ENCODE measurements at regions not wholly inside any gene's neighbourhood (a gene's known extent, or its start where the extent isn't known, plus 50 kb on each side); places are given as distances from the start of the nearest gene placed in this dataset.

DNA sequence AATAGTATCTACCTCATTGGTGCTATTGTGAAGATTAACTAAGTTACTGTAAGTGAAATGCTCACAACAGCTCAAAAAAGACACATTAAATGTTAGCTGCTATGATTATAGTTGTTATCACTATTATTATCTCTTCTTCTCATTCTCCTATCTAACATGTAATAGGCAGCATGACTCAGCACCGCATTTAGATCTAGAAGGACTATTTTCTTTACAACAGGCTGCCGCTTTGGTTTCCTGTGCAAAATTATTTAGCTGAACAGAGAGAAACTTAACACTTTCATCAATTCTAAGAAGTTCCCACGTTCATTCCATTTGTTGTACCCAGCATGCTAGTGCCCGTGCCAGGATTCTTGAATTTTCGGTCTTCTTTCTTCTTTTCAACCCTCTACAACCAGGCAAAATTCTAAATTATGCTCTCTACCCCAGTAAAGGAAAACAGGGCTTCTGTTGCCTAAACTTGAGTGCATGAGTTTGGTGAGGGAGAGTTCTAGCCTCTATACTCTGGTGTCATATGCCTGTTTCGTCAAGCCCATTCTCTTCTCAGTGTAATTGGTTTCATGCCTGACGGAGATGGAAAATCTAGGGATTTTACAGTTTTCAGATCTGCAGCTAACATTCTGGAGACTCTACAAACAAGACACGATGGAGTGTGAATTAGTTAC is 378.9 kb downstream of the PPP1R2C start:
- no peak overlapping the region for H3K4me3 ChIP-seq
- ATAC-seq (no peak), DNase-seq (no peak)
- intact Hi-C loops (cut with DNase I) = no loop called here
- H3K4me1 ChIP-seq = no peaks in the 10 kb centered on the region
- H3K27me3 ChIP-seq = peaks cover 0 to 13% (median 0%) of the 10 kb centered on the region in 7 donors
- H3K27ac ChIP-seq = no peak overlapping the region
- no peaks in the 10 kb centered on the region for H3K36me3 ChIP-seq
- TF ChIP-seq, protein P1, sequence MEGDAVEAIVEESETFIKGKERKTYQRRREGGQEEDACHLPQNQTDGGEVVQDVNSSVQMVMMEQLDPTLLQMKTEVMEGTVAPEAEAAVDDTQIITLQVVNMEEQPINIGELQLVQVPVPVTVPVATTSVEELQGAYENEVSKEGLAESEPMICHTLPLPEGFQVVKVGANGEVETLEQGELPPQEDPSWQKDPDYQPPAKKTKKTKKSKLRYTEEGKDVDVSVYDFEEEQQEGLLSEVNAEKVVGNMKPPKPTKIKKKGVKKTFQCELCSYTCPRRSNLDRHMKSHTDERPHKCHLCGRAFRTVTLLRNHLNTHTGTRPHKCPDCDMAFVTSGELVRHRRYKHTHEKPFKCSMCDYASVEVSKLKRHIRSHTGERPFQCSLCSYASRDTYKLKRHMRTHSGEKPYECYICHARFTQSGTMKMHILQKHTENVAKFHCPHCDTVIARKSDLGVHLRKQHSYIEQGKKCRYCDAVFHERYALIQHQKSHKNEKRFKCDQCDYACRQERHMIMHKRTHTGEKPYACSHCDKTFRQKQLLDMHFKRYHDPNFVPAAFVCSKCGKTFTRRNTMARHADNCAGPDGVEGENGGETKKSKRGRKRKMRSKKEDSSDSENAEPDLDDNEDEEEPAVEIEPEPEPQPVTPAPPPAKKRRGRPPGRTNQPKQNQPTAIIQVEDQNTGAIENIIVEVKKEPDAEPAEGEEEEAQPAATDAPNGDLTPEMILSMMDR (IDR thresholded peaks at IDR 0.05) = no peak
- 67 to 68% methylated on average over 8 of the region's 8 CpGs for WGBS, 2 donors
- no peaks in the 10 kb centered on the region for H3K9me3 ChIP-seq

DNA sequence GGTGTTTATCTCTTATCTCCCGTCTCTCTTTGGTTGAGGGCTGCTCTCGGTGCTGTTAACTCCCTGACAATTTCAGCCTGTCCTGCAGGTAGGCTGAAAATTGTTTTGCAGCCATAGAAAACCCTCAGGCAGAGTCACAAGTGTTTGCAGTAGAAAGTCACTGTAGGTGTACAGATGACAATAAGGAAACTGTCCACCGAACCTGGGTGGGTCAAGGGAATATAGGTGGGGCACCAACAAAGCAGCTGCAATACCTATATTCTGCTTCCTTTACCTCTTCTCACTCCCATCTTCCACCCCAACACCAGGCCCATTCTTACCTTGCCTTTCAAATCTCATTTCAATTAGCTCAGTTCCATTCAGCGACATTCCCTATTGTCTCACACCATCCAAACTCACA is 381.8 kb downstream of the PPP1R2C start:
- Histone ChIP-seq H3K4me3 (no peak overlapping the region), H3K36me3 (no peaks in the 10 kb centered on the region), H3K27me3 (peaks cover 0 to 10% (median 0%) of the 10 kb centered on the region in 7 donors), H3K4me1 (no peaks in the 10 kb centered on the region), H3K9me3 (no peaks in the 10 kb centered on the region), H3K27ac (no peak overlapping the region)
- ATAC-seq = no peak
- no peak for DNase-seq
- WGBS, 2 donors = 83 to 85% methylated on average over 4 of the region's 4 CpGs
- intact Hi-C loops (cut with DNase I) = no loop called here
- TF ChIP-seq, protein P1 (IDR thresholded peaks at IDR 0.05) = no peak

DNA sequence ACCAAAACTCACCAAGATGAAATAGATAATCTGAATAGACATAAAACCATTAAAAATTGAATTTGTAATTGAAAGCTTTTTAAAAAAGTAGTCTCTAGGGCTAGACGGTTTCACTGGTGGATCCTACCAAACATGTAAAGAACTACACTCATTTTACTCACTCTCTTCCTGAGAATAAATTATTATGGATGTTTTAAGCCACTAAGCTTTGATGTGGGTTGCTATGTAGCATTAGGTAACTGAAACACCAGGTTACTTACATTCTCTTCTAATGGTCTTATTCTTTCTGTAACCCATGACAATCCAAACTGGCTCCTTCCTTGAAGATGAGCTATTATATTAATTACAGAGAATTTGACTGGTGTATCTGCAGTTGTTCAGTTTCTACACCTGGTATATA is 385.1 kb downstream of the PPP1R2C start:
- ATAC-seq (no peak), DNase-seq (no peak)
- TF ChIP-seq, protein P1 (IDR thresholded peaks at IDR 0.05) = no peak
- Histone ChIP-seq H3K4me3 (no peak overlapping the region), H3K36me3 (no peaks in the 10 kb centered on the region), H3K27me3 (peaks cover 0 to 18% (median 0%) of the 10 kb centered on the region in 7 donors), H3K4me1 (no peaks in the 10 kb centered on the region), H3K27ac (no peak overlapping the region), H3K9me3 (no peaks in the 10 kb centered on the region)
- WGBS, 2 donors = 88 to 93% methylated on average over 1 of the region's 1 CpG
- intact Hi-C loops (cut with DNase I) = no loop called here

GRCh38 chrX:42386681-42387080 is 391.3 kb downstream of the PPP1R2C start:
- intact Hi-C loops (cut with DNase I) = no loop called here
- ATAC-seq = no peak
- Histone ChIP-seq H3K36me3 (no peaks in the 10 kb centered on the region), H3K27ac (no peak overlapping the region), H3K4me3 (no peak overlapping the region), H3K4me1 (no peaks in the 10 kb centered on the region), H3K9me3 (no peaks in the 10 kb centered on the region), H3K27me3 (peaks cover 0 to 47% (median 0%) of the 10 kb centered on the region in 7 donors)
- no peak for DNase-seq
- TF ChIP-seq, protein P1 (IDR thresholded peaks at IDR 0.05) = no peak
- 92 to 97% methylated on average over 2 of the region's 2 CpGs for WGBS, 2 donors

Measured in heart right ventricle (tissue), 16 donors.